NCI-H226 (cell line): ENCODE measurements at regions not wholly inside any gene's neighbourhood (a gene's known extent, or its start where the extent isn't known, plus 50 kb on each side); places are given as distances from the start of the nearest gene placed in this dataset.

Experiments
- DNase-seq: peaks from one replicate; pipeline ENCODE4 v3.0.0-alpha.2; 2015

- no peak for DNase-seq
Observed at GRCh38 chr5:87949676-87950631, 318.7 kb downstream of the TMEM161B start.

DNA sequence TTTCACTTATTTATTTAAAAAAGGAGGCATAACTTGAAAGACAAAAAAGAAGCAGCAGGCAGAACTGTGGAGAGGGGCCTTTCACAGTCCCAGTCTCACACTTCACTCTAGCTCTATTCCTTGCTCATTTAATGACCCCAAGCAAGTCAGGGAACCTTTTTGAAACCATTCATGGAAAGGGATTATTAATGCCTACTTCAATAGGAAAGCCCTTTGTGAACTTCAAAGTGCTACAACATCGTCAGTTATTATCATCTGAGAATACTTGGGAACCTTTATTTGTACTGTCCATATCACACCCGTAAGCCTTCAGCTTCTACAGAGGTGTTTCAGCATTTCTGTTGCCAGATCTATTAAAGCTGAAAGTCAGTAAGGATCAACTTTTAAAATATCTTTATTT is 320.2 kb downstream of the TMEM161B start:
- DNase-seq: no peak

DNA sequence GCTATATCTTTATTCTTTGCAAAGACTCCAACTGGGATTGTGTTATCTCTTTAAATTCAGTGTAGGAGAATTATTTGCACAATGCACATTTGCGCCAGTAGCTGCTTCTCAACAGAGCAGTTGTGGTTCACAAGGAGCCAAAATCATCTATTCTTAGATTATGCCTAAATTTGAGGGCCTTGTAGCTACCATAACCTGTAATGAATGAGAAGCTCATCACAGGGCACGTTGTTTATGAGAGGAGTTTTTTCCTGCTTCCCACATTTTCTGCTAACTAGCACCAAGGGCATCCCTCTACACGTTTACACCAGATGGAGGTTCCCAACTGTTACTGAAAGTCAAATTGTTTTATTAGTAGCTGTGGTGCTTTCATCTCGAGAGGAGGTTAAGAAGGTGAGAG is 322.4 kb downstream of the TMEM161B start:
- no peak for DNase-seq

DNA sequence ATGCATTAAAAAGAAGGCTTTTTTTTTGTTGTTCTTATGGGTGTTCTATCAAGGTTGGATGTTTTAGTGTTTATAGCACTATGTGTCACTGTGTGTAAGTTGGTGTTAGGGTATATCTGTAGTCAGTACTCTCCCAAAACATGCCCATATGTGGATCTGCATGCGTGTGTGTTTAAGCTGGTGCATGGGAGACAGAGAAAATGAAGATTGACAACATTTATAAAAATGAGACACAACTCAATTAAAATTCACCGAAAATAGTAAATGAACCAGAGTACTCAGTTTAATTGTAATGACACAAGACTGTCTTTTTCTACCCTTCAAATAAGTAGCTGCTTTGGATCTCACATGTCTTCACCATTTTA is 323.4 kb downstream of the TMEM161B start:
- no peak for DNase-seq

DNA sequence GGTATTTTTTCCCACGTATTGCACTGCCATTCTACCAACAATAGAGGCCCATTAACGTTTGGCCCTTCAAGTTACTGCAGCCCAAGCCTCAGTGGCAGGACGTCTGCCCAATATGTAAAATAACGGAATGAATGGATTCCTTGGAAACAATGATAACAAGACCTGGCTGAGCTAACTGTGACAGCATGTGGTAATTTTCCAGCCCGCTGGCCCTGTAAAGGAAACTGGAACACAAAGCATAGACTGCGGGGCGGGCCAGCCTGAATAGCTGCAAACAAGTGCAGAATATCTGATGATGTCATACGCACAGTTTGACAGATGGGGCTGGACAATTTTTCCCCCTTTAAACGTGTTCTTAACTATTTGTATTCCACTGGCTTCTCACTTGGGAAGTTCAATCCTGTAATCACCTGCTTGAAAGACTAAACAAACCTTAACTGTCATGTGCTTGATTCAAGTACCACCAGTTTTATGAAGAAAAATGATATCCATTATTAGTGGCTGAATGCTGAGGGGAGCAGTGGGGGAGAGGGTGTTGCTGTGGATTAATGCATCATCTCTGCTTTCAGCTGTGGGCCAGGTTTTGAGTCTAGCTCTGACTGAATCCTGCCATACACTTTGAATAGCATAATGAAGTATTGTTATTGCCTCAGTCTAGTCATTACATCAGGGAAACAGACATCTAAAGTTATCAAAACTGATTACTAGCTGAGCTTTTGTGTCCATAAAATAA is 323.9 kb downstream of the TMEM161B start:
- no peak for DNase-seq

- DNase-seq: no peak
Observed at GRCh38 chr5:87940775-87941174, 327.9 kb downstream of the TMEM161B start.

GRCh38 chr5:87936667-87937066 is 332.0 kb downstream of the TMEM161B start:
- no peak for DNase-seq

DNA sequence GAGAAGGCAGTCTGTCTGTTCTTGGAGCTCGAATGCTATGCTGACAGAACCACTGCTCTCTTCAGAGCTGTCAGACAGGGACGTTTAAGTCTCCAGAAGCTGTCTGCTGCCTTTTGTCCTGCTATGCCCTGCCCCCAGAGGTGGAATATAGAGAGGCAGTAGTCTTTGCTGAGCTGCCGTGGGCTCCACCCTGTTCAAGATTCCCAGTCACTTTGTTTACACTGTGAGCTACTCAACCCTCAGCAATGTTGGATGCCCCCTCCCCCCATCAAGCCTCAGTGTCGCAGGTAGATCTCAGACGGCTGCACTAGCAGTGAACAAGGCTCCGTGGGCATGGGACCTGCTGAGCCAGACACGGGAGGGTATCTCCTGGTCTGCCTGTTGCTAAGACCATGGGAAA is 344.2 kb downstream of the TMEM161B start:
- no peak for DNase-seq

DNA sequence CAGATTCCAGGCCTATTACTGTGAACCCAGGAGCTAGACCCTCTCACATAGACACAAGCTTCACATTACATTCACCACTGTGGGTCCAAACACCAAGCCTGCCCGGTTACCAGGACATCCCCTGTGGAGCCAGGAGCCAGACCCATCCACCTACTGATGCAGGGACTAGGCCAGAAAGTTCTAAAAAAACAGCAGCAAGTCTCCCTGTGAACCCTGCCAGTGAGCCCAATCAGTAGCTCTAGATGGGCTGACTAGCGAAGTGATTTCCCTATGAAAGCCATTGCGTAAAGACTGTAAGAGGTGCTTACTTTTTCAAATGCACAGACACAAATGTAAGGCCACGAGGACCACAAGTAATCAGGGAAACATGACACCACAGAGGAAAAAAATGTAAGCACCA is 352.3 kb downstream of the TMEM161B start:
- no peak for DNase-seq

DNA sequence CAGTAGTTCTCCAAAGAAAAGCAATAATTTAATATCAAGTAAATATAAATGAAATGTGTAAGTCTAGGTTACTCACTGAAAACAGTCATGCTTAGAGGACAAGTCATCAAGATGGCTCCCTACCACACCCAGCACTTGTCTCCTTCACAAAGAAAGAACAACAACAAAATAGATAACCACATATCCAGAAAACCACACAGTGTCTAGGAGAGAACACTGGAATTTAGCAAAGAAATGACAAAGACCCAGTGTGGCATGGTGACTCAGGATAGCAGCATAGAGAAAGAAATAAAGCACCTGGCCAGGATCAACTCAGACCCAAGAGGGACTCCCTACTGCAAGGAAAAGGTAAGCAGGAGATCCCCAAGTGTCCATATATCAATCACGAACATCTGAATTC is 356.2 kb downstream of the TMEM161B start:
- no peak for DNase-seq

- no peak for DNase-seq
Observed at GRCh38 chr5:87909382-87909781, 359.3 kb downstream of the TMEM161B start.

DNA sequence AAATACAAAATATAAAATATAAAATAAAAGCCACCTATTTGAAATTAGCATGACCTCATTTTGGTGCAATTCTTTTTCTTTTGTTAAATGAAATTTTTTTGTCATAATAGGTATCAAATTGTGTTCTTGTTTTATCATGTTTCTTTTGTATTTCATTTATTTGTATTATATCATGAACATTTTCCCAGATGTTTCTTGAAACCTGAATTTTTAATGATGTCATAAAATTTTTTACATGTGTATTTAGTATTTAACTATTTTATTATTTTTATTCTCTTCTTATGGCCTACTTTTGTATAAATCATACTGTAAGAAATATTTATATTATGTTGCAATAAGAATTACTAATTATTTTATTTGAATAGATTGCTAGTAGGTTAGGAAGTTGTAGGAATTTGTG is 361.7 kb downstream of the TMEM161B start:
- no peak for DNase-seq

GRCh38 chr5:87900419-87900818 is 368.2 kb downstream of the TMEM161B start:
- DNase-seq: no peak

- no peak for DNase-seq
Observed at GRCh38 chr5:87899721-87900131, 368.9 kb downstream of the TMEM161B start.

- DNase-seq: no peak
Observed at GRCh38 chr5:87899208-87899661, 369.4 kb downstream of the TMEM161B start.

DNA sequence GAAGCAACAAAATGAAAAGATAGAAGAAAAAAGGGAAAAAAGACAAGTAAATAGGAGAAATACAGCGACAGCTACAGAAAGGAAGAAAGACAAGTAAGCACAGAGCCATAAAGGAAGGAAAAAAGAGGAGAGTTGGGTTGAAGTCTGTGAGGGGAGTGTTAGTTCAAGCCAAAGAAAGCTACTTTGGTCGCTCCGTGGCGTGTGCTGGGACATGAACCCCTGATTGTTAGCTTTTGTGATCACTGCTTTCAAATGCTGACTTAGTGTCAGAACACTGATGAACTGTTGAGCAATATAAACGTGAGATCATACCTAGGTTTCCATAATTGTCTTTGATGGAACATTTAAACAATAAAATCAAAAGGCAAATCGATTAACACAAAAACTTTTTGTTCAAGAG is 370.1 kb downstream of the TMEM161B start:
- DNase-seq: no peak

DNA sequence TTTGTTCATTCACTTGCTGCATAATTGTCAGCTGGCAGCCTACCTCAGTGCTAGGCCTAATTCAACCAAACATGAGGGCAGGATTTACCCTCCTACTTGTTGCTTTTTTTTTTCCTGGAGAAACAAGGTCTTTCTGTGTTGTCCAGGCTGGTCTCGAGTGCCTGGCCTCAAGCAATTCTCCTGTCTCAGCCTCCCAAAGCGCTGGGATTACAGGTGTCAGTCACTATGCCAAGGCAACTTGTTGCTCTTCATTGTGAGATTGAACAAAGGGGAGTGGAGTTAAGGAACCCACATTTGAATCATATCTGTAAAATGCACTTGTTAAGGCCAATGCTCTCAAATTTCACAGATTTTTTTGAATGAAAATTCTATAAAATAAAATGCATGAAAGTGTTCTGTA is 380.5 kb downstream of the TMEM161B start:
- no peak for DNase-seq

- no peak for DNase-seq
Observed at GRCh38 chr5:87887247-87887646, 381.4 kb downstream of the TMEM161B start.

- no peak for DNase-seq
Observed at GRCh38 chr5:87886164-87886563, 382.5 kb downstream of the TMEM161B start.

GRCh38 chr5:87885758-87886157 is 382.9 kb downstream of the TMEM161B start:
- no peak for DNase-seq

GRCh38 chr5:87877495-87877894 is 391.1 kb downstream of the TMEM161B start:
- DNase-seq: no peak

DNA sequence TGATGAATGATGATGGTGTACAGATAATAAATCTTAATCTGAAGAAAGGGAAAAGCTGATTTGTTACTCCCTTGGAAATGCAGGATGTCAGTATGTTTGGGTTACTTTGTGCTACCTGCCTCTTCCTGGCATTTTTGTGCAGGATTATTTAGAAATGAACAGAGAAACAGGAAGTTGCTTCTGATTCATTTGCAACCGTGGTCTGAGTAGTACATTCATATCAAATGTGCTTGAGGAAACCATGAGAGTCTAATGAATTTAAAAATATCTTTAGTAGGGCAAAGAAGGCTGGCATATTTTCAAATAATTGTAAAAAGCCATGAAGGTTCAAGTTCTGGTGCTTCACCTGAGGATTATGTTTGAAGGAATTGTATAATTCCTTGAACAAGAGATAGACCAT is 391.6 kb downstream of the TMEM161B start:
- no peak for DNase-seq

DNA sequence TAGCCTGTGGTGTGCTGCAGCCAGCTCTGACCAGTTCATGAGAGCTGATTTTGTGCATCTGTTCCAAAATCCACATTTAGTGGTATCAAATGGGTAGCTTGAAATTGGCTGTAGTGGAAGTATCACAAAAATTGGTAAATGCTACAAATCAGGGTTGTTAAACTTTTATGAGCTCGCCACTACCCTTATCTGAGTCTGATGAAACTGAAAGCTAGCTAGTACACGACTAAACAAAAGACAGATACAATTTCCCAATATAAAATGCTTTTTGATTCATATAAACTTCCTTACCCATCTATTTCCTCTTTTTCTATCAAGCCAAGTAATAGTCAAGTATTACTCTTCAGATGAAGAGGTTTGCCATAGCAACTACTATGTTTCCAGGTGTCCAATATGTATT is 392.0 kb downstream of the TMEM161B start:
- DNase-seq: no peak

GRCh38 chr5:87872986-87873385 is 395.7 kb downstream of the TMEM161B start:
- no peak for DNase-seq
